H7 (cell line): ENCODE measurements at regions not wholly inside any gene's neighbourhood (a gene's known extent, or its start where the extent isn't known, plus 50 kb on each side); places are given as distances from the start of the nearest gene placed in this dataset.
"Not testable (repeated sequence)": the region's sequence is repeated elsewhere in the genome, so short reads cannot be mapped to it uniquely, and the experiment has no call there.

Experiments
- DNase-seq: peaks from one replicate; pipeline ENCODE4 v3.0.0; 2012
- H3K27me3 ChIP-seq: 2 replicates; pipeline ENCODE4 v1.6.0; 2011; ENCODE audit warnings: mild to moderate bottlenecking, low read length; ENCODE audit not compliant: control insufficient read depth, insufficient read depth
- H3K36me3 ChIP-seq: replicated peaks from 2 replicates; pipeline ENCODE4 v1.5.1; 2011; ENCODE audit warnings: low read length; ENCODE audit not compliant: control insufficient read depth, insufficient read depth
- H3K4me3 ChIP-seq: 2 replicates; pipeline ENCODE4 v1.5.1; 2011; ENCODE audit warnings: low read depth, mild to moderate bottlenecking, control low read depth, low read length, moderate library complexity; ENCODE audit not compliant: insufficient read depth

- DNase-seq = no peak
- Histone ChIP-seq H3K4me3 (no peak overlapping the region), H3K27me3 (no peaks in the 10 kb centered on the region), H3K36me3 (no peaks in the 10 kb centered on the region)
Measured at GRCh38 chr6:19712012-19712688, 125.0 kb upstream of the ID4 start.

- DNase-seq = no peak
- Histone ChIP-seq H3K27me3 (no peaks in the 10 kb centered on the region), H3K36me3 (no peaks in the 10 kb centered on the region), H3K4me3 (no peak overlapping the region)
Measured at GRCh38 chr6:19712998-19713397, 124.2 kb upstream of the ID4 start.

GRCh38 chr6:19713411-19713810 is 123.8 kb upstream of the ID4 start:
- Histone ChIP-seq H3K27me3 (no peaks in the 10 kb centered on the region), H3K4me3 (no peak overlapping the region), H3K36me3 (no peaks in the 10 kb centered on the region)
- no peak for DNase-seq

GRCh38 chr6:19713984-19714383 is 123.2 kb upstream of the ID4 start:
- Histone ChIP-seq H3K4me3 (no peak overlapping the region), H3K27me3 (no peaks in the 10 kb centered on the region), H3K36me3 (no peaks in the 10 kb centered on the region)
- DNase-seq = no peak

GRCh38 chr6:19714434-19715166 is 122.6 kb upstream of the ID4 start:
- no peak overlapping the region for H3K4me3 ChIP-seq
- DNase-seq = no peak
- H3K36me3 ChIP-seq = no peaks in the 10 kb centered on the region
- no peaks in the 10 kb centered on the region for H3K27me3 ChIP-seq

GRCh38 chr6:19715167-19715551 is 122.0 kb upstream of the ID4 start:
- peak; percentile 22 for DNase-seq
- Histone ChIP-seq H3K36me3 (no peaks in the 10 kb centered on the region), H3K4me3 (no peak overlapping the region), H3K27me3 (no peaks in the 10 kb centered on the region)

GRCh38 chr6:19719691-19720128 is 117.5 kb upstream of the ID4 start:
- peak; percentile 66 for DNase-seq
- H3K4me3 ChIP-seq = no peak overlapping the region

GRCh38 chr6:19721766-19722377 is 115.3 kb upstream of the ID4 start:
- Histone ChIP-seq H3K36me3 (no peaks in the 10 kb centered on the region), H3K27me3 (no peaks in the 10 kb centered on the region), H3K4me3 (no peak overlapping the region)
- no peak for DNase-seq

More at GRCh38 chr6:19719691-19720128, 117.5 kb upstream of the ID4 start:
- Histone ChIP-seq H3K27me3 (no peaks in the 10 kb centered on the region), H3K36me3 (no peaks in the 10 kb centered on the region)

GRCh38 chr6:19722999-19723398 is 114.2 kb upstream of the ID4 start:
- H3K27me3 ChIP-seq = no peaks in the 10 kb centered on the region
- DNase-seq = no peak
- no peaks in the 10 kb centered on the region for H3K36me3 ChIP-seq
- no peak overlapping the region for H3K4me3 ChIP-seq

GRCh38 chr6:19723545-19723944 is 113.6 kb upstream of the ID4 start:
- no peaks in the 10 kb centered on the region for H3K27me3 ChIP-seq
- no peak for DNase-seq
- no peak overlapping the region for H3K4me3 ChIP-seq
- no peaks in the 10 kb centered on the region for H3K36me3 ChIP-seq

- H3K27me3 ChIP-seq, DNase-seq, H3K4me3 ChIP-seq, H3K36me3 ChIP-seq: not testable (repeated sequence)
Measured at GRCh38 chr6:19725436-19725835, 111.7 kb upstream of the ID4 start.

- no peaks in the 10 kb centered on the region; the same call in 1 of the 2 replicates for H3K27me3 ChIP-seq
- no peak overlapping the region for H3K4me3 ChIP-seq
- H3K36me3 ChIP-seq = no peaks in the 10 kb centered on the region
- DNase-seq = no peak
Measured at GRCh38 chr6:19731282-19731681, 105.9 kb upstream of the ID4 start.

GRCh38 chr6:19734061-19734460 is 103.1 kb upstream of the ID4 start:
- DNase-seq = no peak
- H3K4me3 ChIP-seq = no peak overlapping the region
- H3K27me3 ChIP-seq = no peaks in the 10 kb centered on the region; the same call in 1 of the 2 replicates
- H3K36me3 ChIP-seq = no peaks in the 10 kb centered on the region

- DNase-seq = no peak
- no peak overlapping the region for H3K4me3 ChIP-seq
- no peaks in the 10 kb centered on the region; the same call in 1 of the 2 replicates for H3K27me3 ChIP-seq
- H3K36me3 ChIP-seq = no peaks in the 10 kb centered on the region
Measured at GRCh38 chr6:19734519-19734918, 102.7 kb upstream of the ID4 start.

- no peak overlapping the region for H3K4me3 ChIP-seq
- no peaks in the 10 kb centered on the region; the same call in 1 of the 2 replicates for H3K27me3 ChIP-seq
- H3K36me3 ChIP-seq = no peaks in the 10 kb centered on the region
- no peak for DNase-seq
Measured at GRCh38 chr6:19736066-19736465, 101.1 kb upstream of the ID4 start.
